Neural cell (in vitro differentiated cells): ENCODE measurements at regions not wholly inside any gene's neighbourhood (a gene's known extent, or its start where the extent isn't known, plus 50 kb on each side); places are given as distances from the start of the nearest gene placed in this dataset.

ENCODE experiments used
- CTCF ChIP-seq: fragments of 450-650 bp; IDR thresholded peaks from 2 replicates; pipeline ENCODE4 v1.5.1; 2014; ENCODE audit warnings: antibody characterized with exemption, mild to moderate bottlenecking, moderate library complexity; ENCODE audit not compliant: poor library complexity, severe bottlenecking
- POLR2AphosphoS5 ChIP-seq: IDR thresholded peaks from 2 replicates; pipeline ENCODE4 v1.6.1; 2012
- REST ChIP-seq: IDR thresholded peaks from 2 replicates; pipeline ENCODE4 v1.6.1; 2012; ENCODE audit warnings: borderline replicate concordance

GRCh38 chr20:58577139-58577806 lies 62.1 kb upstream of the APCDD1L start:
- TF ChIP-seq CTCF: no peak
- no peak for TF ChIP-seq POLR2AphosphoS5
- TF ChIP-seq REST: no peak
